Stimulated activated CD4-positive, alpha-beta T cell treated with anti-CD3 and anti-CD28 coated beads, Interleukin-1b, Interleukin-23, amount 100 ng/mL, for 48 hours (primary cell): ENCODE measurements at regions not wholly inside any gene's neighbourhood (a gene's known extent, or its start where the extent isn't known, plus 50 kb on each side); places are given as distances from the start of the nearest gene placed in this dataset.
"Not testable (repeated sequence)": the region's sequence is repeated elsewhere in the genome, so short reads cannot be mapped to it uniquely, and the experiment has no call there.

ENCODE experiments used
- DNase-seq: peaks from one replicate; pipeline ENCODE4 v3.0.0-alpha.2; 2020

DNA sequence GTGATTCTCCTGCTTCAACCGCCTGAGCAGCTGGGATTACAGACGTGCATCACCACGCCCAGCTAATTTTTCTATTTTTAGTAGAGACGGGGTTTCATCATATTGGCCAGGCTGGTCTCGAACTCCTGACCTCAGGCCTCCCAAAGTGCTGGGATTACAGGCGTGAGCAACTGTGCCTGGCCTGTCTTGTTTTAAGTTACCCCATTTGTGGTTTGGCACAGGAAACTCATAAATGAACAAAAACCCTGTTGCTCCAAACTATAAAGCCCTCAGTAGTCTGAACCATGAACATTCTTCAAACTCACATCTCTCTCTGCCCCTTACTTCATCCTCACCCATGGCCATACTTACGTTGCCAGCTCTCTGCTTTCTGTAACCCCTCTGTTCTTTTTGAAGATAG lies 61.7 kb downstream of the RHOU start:
- DNase-seq: not testable (repeated sequence)

DNA sequence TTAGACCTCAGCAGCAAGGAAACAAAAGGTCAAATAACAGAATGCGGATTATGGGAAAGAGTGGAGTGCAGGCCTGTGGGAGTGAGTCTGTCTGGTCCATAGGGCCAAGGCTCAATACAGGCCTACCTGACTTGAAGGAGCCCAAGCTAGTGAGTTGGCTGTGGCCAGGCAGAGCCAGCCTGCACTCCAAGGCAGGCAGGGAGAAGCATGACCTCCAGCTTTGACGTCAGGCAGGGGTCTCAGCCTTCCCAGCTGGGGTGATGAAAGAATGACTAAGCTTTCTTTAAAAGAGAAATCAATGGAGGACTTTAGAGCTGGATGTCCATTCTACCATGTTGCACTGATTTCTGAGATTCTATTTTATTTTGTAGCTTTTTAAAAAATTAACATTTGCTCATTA lies 62.8 kb downstream of the RHOU start:
- DNase-seq: no peak

DNA sequence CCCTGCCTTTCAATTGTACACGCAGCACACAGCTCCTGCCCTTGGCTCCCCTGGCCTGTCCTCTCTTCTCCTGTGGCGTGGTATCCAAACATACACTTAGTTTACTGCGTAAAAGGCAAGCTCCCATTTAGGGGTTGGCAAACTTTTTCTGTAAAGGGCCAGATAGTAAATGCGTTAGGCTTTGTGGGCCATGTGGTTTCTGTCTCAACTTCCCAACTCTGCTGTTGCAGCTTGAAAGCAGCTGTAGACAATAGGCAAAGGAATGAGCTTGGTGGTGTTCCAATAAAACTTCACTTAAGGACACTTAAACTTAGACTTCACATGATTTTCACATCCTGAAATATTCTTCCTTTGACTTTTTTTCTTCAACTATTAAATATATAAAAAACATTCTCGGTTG lies 63.3 kb downstream of the RHOU start:
- no peak for DNase-seq

DNA sequence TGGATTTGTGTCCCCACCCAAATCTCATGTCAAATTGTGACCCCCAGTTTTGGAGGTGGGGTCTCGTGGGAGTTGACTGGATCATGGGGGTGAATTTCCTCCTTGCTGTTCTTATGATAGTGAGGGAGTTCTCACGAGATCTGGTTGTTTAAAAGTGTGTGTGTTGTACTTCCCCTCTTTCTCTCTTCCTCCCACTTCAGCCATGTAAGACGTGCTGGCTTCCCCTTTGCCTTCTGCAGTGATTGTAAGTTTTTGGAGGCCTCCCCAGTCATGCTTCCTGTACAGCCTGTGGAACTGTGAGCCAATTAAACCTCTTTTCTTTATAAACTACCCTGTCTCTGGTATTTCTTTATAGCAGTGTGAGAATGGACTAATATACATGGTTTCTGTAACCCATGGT lies 64.6 kb downstream of the RHOU start:
- DNase-seq: no peak

DNA sequence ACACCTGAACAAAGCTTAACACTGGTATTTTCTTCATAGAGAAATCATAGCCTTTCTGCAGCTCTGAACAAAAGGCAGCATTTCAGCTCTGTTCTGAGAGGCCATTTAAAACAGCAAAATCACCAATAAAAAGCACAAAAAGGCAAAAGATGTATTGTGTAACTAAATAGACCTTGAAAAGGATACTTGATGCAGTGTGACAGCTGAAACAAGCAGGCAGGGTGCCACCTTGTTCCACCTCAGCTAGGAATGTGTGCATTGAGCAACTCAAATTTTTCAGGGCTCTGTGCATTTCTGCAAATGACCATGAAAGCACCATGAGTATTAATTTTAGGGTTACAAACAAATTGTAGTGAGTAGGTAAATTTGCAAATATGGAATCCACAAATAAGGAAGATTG lies 65.8 kb downstream of the RHOU start:
- no peak for DNase-seq

DNA sequence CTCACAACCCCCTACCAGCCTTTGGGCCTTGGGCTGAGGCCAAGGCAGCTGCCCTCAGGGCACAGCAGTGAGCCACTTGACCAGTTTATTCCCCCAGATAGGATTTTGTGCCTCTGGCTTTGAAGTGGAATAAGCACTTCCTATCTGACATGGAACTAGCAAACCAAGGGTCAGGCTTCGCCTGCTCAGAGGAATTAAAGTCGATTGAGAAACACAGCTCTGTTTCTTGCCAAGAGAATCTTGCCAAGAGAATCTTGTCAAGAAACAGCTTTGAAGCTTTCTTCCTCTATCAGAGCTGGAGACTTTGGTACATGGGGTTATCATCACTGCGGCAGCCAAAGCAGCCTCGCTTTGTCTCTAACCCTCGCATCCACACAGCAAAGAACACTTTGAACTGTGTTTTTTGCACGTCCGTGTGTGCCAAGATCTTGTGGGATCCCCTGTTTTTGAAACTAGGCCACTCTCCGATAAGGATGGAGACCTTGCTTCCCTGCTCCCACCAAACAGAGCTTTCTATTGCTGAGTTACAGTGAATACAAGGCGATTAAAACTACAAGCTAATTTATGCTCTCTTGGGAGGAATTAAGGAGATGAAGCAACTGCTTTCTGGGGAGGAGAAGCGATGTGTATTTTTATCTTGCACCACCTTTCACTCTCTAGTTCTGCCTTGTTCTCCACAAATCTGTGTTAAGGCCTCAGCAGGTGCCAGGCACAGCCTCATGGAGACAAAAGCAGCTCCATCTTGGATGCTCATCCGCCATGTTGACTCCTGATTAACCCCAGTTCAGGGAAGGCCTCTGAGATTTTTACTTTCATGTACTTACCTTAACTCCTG lies 67.3 kb downstream of the RHOU start:
- no peak for DNase-seq

DNA sequence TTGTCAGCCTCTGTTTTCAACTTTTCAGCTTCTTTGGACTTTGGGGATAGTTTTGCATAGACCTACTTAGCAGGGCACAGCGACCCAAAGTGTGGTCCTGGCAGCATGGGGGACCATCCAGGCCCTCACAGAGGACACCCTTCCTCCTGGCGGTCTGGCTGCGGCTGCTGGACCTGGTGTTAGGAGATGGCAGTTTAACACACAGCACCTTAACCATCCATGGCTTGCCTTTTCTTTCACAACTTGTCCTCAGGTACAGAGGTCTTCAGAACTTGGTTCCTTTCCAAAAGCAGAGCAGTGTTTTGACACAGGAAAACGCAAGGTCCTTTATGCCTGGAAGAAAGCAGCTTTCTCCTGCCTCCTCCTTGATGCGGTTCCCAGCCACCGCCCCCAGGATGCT lies 68.1 kb downstream of the RHOU start:
- DNase-seq: no peak

DNA sequence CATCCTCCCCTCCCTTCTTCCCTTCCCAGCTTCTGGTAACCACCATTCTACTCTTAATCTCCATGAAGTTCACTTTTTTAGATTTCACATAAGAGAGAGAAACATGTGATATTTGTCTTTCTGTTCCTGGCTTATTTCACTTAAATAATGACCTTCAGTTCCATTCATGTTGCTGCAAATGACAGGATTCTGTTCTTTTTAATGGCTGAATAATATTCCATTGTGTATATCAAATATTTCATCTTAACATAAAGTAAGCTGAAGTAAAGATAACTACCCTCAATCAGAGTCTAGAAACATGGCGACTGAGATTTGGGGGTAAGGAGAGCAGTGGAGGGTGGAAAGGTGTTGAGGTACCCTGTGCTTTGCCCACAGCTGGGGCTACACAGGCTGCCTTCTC lies 68.9 kb downstream of the RHOU start:
- DNase-seq: no peak

DNA sequence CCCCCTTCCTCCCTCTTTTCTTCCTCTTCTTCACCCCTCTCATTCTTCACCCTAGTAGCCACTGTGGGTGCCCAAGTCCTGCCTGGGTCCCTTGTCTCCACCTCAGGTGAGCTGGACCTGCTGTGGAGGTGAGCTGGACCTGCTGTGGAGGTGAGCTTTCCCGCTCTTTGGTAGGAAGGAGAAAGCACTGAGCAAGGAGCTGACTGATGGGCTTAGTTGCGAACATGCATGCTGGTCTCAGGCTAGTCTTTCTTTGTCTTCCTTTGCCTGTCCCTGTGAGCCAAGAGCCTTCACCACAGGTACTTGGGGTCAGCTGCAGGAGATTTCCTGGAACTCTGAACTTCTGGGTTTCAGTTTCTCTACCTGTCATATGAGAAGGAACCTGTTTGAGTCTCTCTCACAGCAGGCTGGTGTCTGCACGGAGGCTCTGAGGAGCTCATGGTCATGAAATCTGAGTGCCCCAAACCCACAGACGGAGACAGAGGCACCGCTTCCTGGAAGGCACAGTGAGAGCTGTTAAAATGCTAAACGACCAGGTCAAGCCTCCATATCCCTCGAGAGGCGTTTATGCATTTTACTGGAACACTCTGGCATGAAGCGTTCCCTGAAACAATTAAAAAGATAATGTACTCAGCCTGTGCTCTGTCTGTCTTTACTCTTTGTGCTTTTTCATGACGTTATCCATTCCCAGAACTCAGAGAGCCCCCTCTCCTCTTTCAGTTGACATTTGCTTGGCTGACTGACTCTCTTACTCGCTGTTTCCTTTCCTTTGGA lies 69.5 kb downstream of the RHOU start:
- DNase-seq: peak; percentile 66

DNA sequence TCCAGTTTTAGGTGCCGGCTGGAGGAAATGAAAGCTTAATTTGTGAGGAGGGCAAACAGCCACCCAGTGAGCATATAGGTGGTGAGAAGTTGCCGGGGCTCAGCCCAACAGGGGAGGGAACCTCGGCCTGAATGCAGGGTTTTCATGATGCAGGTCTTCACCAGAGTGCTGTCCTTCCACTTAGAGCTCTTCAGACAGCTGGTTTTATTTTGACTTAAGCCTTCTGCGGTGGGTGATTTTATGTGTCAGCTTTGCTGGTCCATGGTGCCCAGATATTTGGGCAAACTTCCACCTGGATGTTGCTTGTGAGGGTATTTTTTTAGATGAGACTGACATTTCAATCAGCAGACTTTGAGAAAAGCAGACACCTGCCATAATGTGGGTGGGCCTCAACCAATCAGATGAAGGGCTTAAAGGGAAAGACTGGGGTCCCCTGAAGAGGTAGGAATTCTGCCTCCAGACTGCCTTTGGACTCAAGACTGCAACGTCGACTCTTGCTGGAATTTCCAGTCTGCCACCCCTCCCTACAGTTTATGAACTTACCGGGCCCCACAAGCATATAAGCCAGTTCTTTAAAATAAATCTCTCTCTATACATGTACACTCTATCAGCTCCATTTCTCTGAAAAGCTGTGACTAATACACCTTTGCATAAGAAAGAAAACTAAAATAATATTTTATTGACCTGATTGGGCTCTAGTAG lies 72.8 kb downstream of the RHOU start:
- no peak for DNase-seq

DNA sequence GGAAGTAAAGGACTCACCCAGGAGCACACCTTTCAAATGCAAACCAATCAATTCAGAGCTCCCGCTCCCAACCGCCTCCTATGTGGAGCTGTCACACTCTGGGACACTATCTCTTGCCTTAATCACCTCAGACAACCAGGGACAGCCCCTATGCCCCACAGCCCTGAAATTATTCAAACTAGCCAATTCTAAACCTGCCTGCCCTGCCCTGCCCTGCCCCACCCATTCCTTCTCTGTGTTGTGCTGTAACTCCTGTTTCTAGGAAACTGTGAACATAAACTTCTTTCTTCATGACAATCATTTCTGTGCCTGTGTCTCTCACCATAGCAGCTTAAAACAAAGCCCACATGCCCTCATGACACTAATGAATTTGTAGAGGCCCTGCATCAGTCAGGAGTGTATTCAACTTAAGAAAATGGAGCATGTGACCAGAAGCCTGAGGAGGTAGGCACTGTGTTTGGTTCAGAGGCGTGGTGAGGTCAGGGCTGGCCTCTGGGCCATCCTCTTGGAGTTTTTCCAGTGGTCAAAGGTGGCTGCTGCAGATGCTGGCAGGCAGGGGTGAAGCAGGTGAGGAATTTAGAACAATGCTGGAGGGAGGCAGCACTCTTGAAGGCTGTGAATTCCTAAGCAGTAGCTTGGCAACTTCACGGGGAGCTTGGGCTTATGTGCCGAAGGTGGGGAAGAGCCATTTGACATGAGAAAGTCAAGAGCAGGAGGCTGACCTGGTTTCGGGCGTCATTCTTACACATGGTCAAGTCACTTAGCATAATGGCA lies 74.5 kb downstream of the RHOU start:
- DNase-seq: peak; percentile 35

DNA sequence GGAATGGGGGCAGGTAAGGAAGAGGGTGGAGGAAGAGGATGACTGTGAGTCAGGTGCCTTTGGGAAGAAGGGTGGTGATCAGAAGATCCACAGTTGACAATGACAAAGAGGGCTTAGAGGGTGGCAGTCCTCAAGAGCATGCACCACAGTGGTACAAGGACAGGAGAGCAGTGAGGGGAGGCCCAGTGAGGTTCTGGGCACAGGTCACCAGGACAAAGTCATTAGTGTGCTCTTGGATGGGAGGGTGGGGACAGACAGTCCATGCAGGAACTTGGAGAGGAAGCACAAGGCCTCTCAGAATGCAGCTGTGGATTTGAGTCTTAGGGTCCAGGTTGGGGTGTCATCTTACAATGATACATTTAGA lies 75.1 kb downstream of the RHOU start:
- no peak for DNase-seq

DNA sequence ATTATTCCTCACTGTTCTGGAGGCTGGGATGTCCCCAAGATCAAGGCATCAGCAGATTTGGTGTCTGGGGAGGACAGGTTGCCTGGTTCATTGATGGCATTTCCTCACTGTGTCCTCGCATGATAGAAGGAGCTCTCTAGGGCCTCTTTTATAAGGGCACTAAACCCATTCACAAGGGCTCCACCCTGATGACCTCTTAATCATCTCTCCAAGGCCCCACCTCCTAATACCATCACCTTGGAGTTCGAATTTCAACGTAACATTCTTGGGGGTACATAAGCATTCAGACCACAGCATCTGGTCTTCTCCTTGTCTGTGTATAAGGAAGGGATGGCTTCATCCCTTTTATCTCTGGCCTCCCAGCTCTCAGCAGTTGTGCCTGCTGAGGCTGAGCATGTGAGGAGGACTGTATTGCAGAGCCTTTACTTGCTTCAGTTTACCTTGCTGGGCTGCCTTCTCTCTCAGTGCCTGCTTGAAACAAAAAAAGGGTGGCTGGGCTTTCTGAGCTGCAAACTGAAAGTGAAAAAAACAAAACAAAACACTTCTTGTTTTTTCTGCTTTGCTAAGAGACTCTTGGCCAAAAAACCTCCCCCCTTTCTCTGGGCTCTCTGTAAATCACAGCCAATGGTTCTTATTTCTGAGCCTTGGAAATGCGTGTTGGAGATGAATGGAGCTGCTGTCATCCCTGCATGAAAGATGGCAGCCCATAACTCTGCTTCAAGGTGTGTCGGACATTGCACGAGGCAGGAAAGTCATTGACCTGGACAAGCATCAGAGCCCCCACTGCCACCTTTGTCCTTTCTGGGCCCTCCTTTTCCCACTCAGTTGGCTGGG lies 75.8 kb downstream of the RHOU start:
- no peak for DNase-seq

DNA sequence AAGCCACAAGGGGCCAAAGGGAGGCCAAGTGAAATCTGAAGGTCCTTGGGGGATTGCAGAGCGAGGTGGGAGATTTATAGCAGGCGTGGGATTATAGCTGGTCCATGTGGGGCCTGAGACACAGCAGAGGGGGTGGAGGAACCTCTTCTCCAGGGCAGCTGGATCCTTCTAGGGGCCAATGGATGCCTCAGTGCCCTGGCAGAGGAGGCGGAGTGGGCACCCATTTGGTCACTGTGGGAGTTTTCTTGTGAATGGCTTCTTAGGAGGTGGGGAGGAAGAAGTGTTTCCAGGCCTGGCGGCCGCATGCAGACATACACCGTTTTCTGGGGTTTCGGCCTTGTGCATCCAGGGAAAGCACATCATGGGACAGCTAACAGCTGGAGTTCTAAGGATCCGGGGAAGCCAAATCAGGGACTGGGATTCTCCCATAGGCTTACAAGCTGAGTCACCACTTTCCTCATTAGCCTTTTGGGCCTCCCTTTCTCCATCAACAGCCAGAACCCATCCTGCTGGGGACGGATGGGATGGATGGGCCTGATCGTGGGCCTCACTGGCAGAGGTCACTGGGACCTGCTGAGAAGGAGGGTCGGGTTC lies 76.5 kb downstream of the RHOU start:
- no peak for DNase-seq

DNA sequence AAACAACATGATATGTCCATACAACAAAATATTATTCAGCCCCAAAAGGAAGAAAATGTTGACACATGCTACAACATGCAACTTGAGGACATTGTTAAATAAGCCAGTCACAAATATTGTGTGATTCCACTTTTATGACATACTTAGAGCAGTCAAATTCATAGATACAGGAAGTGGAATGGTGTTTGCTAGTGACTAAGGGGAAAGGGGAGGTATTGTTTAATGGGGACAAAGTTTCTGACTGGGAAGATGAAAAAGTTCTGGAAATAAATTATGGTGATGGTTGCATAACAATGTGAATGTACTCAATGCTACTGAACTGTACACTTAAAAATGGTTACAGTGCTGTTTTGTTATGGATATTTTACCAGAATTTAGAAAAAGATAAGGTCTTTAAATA lies 77.7 kb downstream of the RHOU start:
- no peak for DNase-seq

DNA sequence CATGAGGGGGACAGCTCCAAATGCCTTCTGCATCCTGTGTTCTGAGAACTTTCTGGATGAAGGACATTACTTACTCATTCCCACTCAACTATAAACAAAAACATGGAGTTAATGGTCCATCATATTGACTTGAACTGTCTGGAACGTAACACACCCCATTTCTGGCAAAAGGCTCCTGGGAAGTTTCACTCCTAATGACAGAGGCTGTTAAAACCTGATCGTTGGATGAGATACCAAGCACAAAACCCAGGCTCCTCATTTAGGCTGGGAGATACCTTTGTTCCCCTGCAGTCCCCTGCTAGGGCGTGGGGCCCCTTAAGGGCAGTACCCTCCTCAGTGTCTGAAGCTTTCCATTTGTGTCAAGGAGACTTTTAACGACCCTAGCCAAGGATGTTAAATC lies 78.9 kb downstream of the RHOU start:
- no peak for DNase-seq

DNA sequence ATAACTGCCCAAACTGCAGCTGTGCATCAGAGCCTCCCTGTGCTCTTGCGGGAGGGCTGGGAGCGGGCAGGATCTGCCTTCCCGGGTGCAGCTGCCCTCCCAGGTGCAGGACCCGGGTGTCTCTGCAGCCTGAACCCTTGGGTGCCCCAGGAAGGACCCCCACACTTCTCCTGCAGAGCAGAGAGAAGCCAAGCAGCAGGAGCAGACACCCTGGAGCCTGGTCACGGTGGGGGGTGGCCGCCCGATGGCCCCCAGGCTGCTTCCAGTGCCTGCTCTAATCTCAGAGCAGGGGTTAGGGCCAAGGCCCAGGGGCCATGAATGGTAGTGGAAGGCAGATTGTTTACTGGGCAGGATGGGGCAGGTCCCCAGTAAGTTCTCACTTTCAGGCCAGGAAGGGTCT lies 83.0 kb downstream of the RHOU start:
- no peak for DNase-seq

DNA sequence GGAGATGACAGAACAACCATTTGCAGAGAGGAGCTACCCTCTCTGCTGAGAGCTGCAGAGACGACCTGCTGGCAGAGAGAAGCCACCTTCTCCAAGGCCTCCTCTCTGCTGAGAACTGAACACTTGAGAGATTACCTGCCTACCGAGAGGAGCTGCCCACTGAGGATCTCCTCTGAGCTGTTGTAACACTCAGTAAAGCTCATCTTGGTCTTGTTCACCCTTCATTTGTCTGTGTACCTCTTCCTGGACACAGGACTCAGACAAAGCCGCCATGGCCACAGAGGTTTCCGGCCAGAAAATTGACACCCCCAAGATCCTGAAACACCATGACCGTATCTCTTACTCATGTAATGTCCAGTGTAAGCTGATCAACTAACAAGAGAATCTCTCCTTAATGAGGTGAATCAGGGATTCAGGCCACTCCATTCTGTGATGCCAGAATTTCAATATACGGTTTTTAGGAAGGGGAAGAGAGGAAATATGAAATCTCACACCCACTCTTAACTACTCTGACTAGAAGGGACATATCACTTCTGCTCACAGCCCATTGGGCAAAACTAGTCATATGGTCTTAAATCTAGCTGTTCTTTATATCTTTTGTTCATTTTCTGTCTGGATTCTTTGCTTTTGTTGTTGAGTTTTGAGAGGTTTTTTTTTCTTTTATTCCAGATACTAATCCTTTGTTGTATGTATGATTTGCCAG lies 83.8 kb downstream of the RHOU start:
- no peak for DNase-seq

DNA sequence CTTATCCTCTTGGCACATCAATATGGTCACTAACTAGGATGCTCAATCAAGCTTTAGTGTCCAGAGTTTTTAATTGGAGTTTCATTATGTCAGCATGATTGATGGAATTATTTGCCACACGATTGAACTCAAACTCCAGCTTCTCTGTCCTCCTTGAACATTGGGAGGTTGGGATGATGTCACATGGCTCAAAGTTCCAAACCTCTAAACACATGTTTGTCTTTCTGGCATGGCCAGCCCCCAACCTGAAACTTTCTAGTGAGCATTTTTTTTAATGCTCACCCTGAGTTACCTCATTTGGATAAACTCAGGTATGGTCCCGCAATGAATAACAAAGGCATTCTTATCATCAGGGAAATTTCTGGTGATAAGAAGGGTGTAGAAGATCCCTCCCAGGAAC lies 86.0 kb downstream of the RHOU start:
- no peak for DNase-seq

DNA sequence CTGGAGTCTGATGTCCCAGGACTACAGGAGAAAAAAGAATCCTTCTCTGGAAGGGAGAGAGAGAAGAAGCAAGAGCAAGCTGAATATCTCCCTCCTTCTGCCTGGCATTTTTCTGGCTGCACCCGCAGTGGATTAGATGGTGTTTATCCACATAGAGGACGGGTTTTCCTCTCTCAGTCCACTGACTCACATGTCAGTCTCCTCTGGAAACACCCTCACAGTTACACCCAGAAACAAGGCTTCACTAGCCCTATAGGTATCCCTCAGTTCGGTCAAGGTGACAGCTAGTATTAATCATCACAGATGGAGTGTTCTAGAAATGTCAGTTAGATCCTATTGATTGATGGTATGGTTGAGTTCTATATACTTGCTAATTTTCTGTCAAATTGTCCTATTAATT lies 87.9 kb downstream of the RHOU start:
- DNase-seq: no peak

DNA sequence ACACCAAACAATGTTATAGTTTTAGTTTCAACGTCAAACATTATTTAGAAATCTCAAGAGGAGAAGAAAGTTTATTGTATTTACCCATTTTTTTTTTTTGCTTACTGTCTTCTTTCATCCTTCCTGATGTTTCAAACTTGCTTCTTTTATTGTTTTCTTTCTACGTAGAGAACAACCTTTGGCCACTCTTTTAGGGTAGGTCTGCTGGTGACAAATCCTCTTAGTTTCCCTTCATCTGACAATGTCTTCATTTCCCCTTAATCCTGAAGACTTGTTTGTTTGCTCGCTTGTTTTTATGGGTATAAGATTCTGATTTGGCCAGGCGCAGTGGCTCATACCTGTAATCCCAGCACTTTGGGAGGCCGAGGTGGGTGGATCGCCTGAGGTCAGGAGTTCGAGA lies 89.1 kb downstream of the RHOU start:
- DNase-seq: no peak
